ENCODE measurements at regions not wholly inside any gene's neighbourhood (a gene's known extent, or its start where the extent isn't known, plus 50 kb on each side); places are given as distances from the start of the nearest gene placed in this dataset.

GRCh38 chr9:65411336-65411735 lies 126.3 kb upstream of the FOXD4L5 start (continued):
- TF ChIP-seq ZBTB33 (IDR thresholded peaks at IDR 0.05; ENCODE audit: extremely low read depth, insufficient replicate concordance, low read length) = no peak

- TF ChIP-seq SP1 (IDR thresholded peaks at IDR 0.05; ENCODE audit: low read depth) (no peak), ZBTB33 (IDR thresholded peaks at IDR 0.05; ENCODE audit: extremely low read depth, insufficient replicate concordance, low read length) (no peak), ZFX (IDR thresholded peaks at IDR 0.05) (no peak)
- no peak for ATAC-seq
- RAD21 ChIA-PET (ENCODE audit: low non-redundant PET in 1 of 2, low total read pairs in 2 of 2, uncharacterized antibody in 2 of 2, unreplicated experiment in 2 of 2) = no interaction called here
- no TSS peak for BruUV-seq (replicated peaks)
- Histone ChIP-seq H3K4me2 (ENCODE audit: low read length) (no peak overlapping the region), H2AFZ (ENCODE audit: low read depth, low read length, poor library complexity, severe bottlenecking) (no peak overlapping the region), H3K9me3 (ENCODE audit: control insufficient read depth in 1 of 2, insufficient read depth in 1 of 2, low read depth in 1 of 2, low read length in 2 of 2) (no peaks in the 10 kb centered on the region), H3K4me3 (replicated peaks in 1 of 2; ENCODE audit: low read depth in 1 of 2, low read length in 2 of 2) (no peak overlapping the region), H3K36me3 (ENCODE audit: control insufficient read depth in 1 of 2, insufficient read depth in 2 of 2, low read length in 2 of 2) (no peaks in the 10 kb centered on the region), H3K9ac (ENCODE audit: low read length) (no peak overlapping the region), H3K27ac (ENCODE audit: low read depth, low read length) (no peak overlapping the region), H4K20me1 (ENCODE audit: insufficient read depth) (no peaks in the 10 kb centered on the region), H3K79me2 (ENCODE audit: insufficient read depth, low read length) (no peaks in the 10 kb centered on the region), H3K9me2 (ENCODE audit: insufficient read depth) (no peaks in the 10 kb centered on the region), H3K27me3 (ENCODE audit: insufficient read depth, low read length) (no peaks in the 10 kb centered on the region), H3K4me1 (ENCODE audit: control insufficient read depth in 1 of 2, insufficient read depth in 2 of 2, low read length in 2 of 2) (peaks cover 2 to 14% of the 10 kb centered on the region in 2 experiments; a peak in 3 of 4 replicates)
- CTCF ChIA-PET = no interaction called here
- POLR2A ChIA-PET = no interaction called here
- intact Hi-C loops (cut with micrococcal nuclease) = no loop called here
- DNase-seq (ENCODE audit: low read depth, low spot score) = no peak
Measured at GRCh38 chr9:65410926-65411325, 125.9 kb upstream of the FOXD4L5 start.
